H1 (cell line): ENCODE measurements at regions not wholly inside any gene's neighbourhood (a gene's known extent, or its start where the extent isn't known, plus 50 kb on each side); places are given as distances from the start of the nearest gene placed in this dataset.

ENCODE experiments used
- CTBP2 ChIP-seq: IDR thresholded peaks from 2 replicates; pipeline ENCODE4 v1.7.0; 2011; ENCODE audit warnings: borderline replicate concordance, mild to moderate bottlenecking, moderate library complexity, mixed read lengths, low read length; ENCODE audit not compliant: insufficient read depth, insufficient read length
- EGR1 ChIP-seq: IDR thresholded peaks from 2 replicates; pipeline ENCODE4 v1.6.1; 2011; ENCODE audit warnings: low read depth, low read length, borderline replicate concordance
- EZH2 ChIP-seq: fragments of 200-600 bp; sonication (generic); IDR thresholded peaks from 2 replicates; pipeline ENCODE4 v1.7.1; 2012; ENCODE audit warnings: low read depth, mild to moderate bottlenecking, moderate library complexity, low read length, inconsistent platforms; ENCODE audit not compliant: severe bottlenecking
- GABPA ChIP-seq: IDR thresholded peaks from 2 replicates; pipeline ENCODE4 v1.6.1; 2011; ENCODE audit warnings: mild to moderate bottlenecking, low read length, moderate library complexity, borderline replicate concordance; ENCODE audit not compliant: insufficient read depth

DNA sequence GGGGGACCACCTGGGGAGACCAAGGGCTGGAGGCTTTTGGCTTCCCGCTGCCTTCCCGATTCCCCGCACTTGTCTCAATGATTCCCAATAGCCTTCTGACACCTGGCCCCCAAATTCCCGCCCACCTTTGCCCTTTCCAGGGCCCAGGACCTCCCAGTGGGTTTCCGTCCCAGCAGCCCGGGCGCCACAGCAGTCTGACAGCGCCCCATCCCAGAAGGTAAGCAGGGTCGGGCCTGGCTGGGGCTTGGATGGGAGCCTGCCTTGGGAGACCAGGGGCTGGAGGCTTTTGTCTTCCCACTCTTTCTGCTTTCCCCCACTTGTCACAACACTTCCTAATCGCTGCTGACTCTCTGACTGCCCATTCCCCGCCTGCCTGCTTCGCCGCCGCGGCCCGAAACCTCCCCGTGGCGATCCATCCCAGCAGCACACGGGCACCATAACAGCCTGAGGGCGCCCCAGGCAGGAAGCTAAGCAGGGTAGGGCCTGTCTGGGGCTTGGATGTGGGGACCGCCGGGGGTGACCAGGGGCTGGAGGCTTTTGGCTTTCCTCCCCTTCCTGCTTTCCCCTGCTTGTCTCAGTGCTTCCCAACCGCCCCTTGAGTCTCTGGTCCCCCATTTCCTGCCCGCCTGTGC lies 2289.3 kb downstream of the TP53TG3F start (continued):
- no peak for TF ChIP-seq EZH2
- TF ChIP-seq CTBP2 = no peak
- no peak for TF ChIP-seq EGR1
- TF ChIP-seq GABPA = no peak
